ENCODE measurements at regions not wholly inside any gene's neighbourhood (a gene's known extent, or its start where the extent isn't known, plus 50 kb on each side); places are given as distances from the start of the nearest gene placed in this dataset.

DNA sequence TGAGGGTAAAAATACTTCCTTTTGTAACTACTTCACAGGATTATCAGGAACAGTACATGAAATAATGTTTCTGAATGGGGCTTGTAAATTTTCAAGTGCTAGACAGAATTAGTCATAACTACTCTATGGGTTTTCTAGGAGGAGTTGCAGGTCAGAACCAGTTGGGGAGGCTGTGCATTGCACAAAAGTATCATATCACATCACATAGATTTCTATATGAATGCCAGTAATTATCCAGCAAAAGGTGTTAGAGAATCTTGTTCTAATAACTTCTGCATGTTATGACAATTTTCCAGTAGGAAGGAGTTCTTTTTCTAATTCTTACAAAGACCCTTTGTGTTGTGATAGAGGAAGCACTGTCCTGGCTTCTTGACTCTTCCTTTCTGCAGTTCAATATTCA is 551.6 kb downstream of the COL12A1 start (continued):
- TF ChIP-seq ZMYM3 (CRISPR knock-in tag; IDR thresholded peaks at IDR 0.05) (no peak), HNRNPK (IDR thresholded peaks at IDR 0.05; ENCODE audit: low read depth, low read length, poor library complexity, severe bottlenecking) (no peak), FLYWCH1 (CRISPR knock-in tag; IDR thresholded peaks at IDR 0.05) (no peak), DR1 (CRISPR knock-in tag; IDR thresholded peaks at IDR 0.05) (no peak), ZNF205 (CRISPR knock-in tag; IDR thresholded peaks at IDR 0.05) (no peak)

DNA sequence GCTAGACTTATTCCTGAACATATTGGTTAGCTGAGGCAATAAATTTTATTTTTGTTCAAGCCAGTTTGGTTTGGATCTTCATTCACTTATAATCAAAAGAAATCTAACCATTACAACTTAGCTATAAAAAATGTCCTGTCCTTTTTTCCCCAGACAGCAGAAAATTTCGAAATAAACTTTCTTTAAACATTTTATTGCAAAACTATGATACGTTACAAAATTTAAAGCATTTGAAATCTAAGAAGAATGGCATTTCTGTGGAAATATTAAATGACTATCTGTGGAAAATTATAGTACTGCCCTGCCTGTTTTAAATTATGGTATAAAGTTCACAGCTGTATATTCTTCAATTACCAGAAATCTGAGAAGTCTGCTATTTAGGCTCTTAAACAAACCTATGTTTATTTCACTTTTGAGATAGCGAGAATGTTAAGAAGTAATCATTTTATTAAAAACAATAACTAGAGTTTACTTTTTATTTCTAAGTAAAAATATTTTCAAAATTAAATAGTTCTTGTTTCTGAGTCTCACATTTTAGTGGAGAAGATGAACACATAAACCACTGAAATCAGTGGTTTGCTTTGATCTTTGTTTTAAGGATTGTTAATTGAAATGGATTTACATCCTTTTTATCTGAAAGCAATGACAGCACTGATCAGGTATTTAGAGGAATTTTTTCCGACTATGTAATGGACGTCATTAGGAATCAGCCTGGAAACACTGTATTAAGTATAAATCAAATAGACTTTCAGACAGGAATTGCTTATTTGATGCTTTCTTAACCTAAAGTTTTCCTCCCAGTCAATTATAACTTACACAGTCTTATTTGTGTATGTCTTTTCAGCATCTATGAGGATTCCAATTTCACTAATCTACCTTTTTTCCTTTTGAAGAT is 553.7 kb downstream of the COL12A1 start:
- in situ Hi-C loops (cut with HindIII; ENCODE audit: extremely low pct_ligation_motif_present, low pct_unique_long_range_greater_than_20kb) (no loop called here), intact Hi-C loops (cut with micrococcal nuclease; ENCODE audit: unreplicated experiment) (no loop called here)
- no peak for TF ChIP-seq MYC (CRISPR knock-in tag; IDR thresholded peaks at IDR 0.05; ENCODE audit: borderline replicate concordance)
- TF ChIP-seq, protein P1, sequence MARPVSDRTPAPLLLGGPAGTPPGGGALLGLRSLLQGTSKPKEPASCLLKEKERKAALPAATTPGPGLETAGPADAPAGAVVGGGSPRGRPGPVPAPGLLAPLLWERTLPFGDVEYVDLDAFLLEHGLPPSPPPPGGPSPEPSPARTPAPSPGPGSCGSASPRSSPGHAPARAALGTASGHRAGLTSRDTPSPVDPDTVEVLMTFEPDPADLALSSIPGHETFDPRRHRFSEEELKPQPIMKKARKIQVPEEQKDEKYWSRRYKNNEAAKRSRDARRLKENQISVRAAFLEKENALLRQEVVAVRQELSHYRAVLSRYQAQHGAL (CRISPR knock-in tag; IDR thresholded peaks at IDR 0.05; ENCODE audit: not compliant biosample characterization) = no peak
- no peak for TF ChIP-seq ZFP62 (CRISPR knock-in tag; IDR thresholded peaks at IDR 0.05)
- no peak for TF ChIP-seq KDM2A (CRISPR knock-in tag; IDR thresholded peaks at IDR 0.05; ENCODE audit: borderline replicate concordance, low read depth)
- no peak for TF ChIP-seq CENPT (CRISPR knock-in tag; IDR thresholded peaks at IDR 0.05; ENCODE audit: low read depth)
- no peak overlapping the region for H2AFZ ChIP-seq (ENCODE audit: low read length)
- ATAC-seq (no peak), DNase-seq (ENCODE audit: low spot score) (no peak), FAIRE-seq (no peak)
- no peak overlapping the region for H3K27ac ChIP-seq (ENCODE audit: extremely low read length, insufficient read depth, low read length)
- no peaks in the 10 kb centered on the region for H3K27me3 ChIP-seq (ENCODE audit: control insufficient read depth in 1 of 2, insufficient read depth in 2 of 2, low read length in 2 of 2)
- no peaks in the 10 kb centered on the region for H4K20me1 ChIP-seq (ENCODE audit: insufficient read depth, low read length)
- H3K9me3 ChIP-seq (ENCODE audit: low read length) = no peaks in the 10 kb centered on the region
- H3K4me1 ChIP-seq (ENCODE audit: insufficient read depth, low read length) = no peaks in the 10 kb centered on the region
- CTCF ChIA-PET (ENCODE audit: low intra/inter-chr PET ratio, low total read pairs) = no interaction called here
- H3K9ac ChIP-seq (ENCODE audit: insufficient read depth, low read depth, low read length) = no peak overlapping the region
- under 1% methylated on average over 5 of the region's 5 CpGs for WGBS (ENCODE audit: low lambda C conversion rate)
- no peaks in the 10 kb centered on the region for H3K36me3 ChIP-seq (replicated peaks in 1 of 2; ENCODE audit: control insufficient read depth in 1 of 2, insufficient read depth in 2 of 2, low read length in 2 of 2)
- H3K4me2 ChIP-seq (ENCODE audit: low read depth, low read length) = no peak overlapping the region
- no peak overlapping the region for H3K4me3 ChIP-seq (replicated peaks in 1 of 3; ENCODE audit: insufficient read depth in 1 of 3, low read depth in 2 of 3, low read length in 3 of 3)
- BruUV-seq (replicated peaks) = no TSS peak
- no peaks in the 10 kb centered on the region for H3K79me2 ChIP-seq (ENCODE audit: insufficient read depth, low read length)
- POLR2A ChIA-PET = no interaction called here

Measured in HepG2 (cell line).